ENCODE measurements at regions not wholly inside any gene's neighbourhood (a gene's known extent, or its start where the extent isn't known, plus 50 kb on each side); places are given as distances from the start of the nearest gene placed in this dataset.
A peak's percentile ranks its signal among the peaks of the same experiment; 100 is the strongest.
"Not testable (repeated sequence)": the region's sequence is repeated elsewhere in the genome, so short reads cannot be mapped to it uniquely, and the experiment has no call there.

DNA sequence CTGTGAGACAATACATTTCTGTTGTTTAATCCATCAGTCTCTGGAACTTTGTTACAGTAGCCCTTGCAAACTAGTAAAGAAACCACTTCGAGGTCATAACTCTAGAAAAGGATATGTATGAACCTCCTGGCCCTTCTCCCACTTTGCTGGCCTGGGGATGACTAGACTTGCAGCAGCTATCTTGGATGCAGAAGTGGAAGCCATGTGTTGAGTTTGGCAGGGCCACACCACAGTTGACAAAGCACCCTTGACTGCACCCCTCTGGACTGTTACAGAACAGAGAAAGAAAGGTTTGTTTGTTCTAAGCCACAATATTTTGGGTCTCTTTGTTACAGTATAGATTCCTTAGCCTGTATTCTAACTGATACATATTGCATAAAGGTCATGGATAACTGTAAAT is 183.2 kb upstream of the TAS2R1 start:
- TF ChIP-seq, protein P1, sequence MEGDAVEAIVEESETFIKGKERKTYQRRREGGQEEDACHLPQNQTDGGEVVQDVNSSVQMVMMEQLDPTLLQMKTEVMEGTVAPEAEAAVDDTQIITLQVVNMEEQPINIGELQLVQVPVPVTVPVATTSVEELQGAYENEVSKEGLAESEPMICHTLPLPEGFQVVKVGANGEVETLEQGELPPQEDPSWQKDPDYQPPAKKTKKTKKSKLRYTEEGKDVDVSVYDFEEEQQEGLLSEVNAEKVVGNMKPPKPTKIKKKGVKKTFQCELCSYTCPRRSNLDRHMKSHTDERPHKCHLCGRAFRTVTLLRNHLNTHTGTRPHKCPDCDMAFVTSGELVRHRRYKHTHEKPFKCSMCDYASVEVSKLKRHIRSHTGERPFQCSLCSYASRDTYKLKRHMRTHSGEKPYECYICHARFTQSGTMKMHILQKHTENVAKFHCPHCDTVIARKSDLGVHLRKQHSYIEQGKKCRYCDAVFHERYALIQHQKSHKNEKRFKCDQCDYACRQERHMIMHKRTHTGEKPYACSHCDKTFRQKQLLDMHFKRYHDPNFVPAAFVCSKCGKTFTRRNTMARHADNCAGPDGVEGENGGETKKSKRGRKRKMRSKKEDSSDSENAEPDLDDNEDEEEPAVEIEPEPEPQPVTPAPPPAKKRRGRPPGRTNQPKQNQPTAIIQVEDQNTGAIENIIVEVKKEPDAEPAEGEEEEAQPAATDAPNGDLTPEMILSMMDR (IDR thresholded peaks at IDR 0.05; ENCODE audit: insufficient read depth, low read depth, low read length) = no peak
- no peak for DNase-seq (ENCODE audit: low read depth)
- no peak overlapping the region for H3K4me3 ChIP-seq (ENCODE audit: low read depth, low read length)

DNA sequence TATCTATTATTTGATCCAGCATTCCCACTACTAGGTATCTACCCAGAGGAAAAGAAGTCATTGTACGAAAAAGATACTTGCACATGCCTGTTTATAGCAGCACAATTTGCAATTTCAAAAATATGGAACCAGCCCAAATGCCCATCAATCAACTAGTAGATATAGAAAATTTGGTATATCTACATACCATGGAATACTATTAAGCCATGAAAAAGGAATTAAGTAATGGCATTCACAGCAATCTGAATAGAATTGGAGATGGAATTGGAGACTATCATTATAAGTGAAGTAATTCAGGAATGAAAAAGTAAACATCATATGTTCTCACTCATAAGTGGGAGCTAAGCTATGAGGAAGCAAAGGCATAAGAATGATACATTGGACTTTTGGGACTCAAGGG is 177.2 kb upstream of the TAS2R1 start:
- not testable (repeated sequence) for DNase-seq (ENCODE audit: low read depth); H3K4me3 ChIP-seq (ENCODE audit: low read depth, low read length)

DNA sequence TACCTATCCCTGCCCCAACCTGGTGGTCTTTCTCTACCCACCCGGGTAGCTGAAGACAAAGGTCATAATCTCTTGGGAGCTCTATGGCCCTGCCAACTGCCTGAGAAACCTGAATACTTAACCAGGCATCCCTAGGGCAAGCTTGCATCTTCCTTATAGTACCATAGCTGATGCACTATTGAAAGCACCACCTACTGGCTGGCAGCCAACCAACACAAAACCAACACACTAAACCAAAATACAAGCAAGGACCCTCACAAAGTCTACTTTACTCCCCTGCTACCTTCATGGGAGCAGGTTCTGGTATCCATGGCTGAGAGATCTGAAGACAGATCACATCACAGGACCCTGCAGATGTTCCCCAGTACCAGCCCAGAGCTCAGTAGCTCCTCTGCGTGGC is 171.8 kb upstream of the TAS2R1 start:
- TF ChIP-seq, protein P1 (IDR thresholded peaks at IDR 0.05; ENCODE audit: insufficient read depth, low read depth, low read length) = no peak
- no peak for DNase-seq (ENCODE audit: low read depth)
- H3K4me3 ChIP-seq (ENCODE audit: low read depth, low read length) = no peak overlapping the region

DNA sequence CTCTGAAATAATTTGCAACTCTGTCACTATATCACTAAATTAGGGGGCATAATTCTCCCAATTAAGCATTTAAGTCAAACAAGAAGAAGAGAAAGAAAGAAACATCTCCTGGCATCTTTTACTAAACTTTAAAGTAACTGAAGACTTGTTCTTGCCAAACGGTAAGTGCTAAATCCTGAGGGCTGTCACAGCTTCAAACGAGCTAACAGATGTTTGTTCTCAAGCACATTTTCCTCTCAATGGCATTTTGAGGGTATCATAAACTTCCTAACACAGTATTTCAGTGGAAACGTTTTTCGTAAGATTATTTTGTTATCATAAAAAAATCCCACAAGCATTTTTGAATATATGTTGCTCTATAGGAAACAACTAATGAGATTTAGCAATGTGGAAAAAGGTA is 169.5 kb upstream of the TAS2R1 start:
- peak; percentile 83 for DNase-seq (ENCODE audit: low read depth)
- H3K4me3 ChIP-seq (ENCODE audit: low read depth, low read length) = no peak overlapping the region
- TF ChIP-seq, protein P1 (IDR thresholded peaks at IDR 0.05; ENCODE audit: insufficient read depth, low read depth, low read length) = no peak

DNA sequence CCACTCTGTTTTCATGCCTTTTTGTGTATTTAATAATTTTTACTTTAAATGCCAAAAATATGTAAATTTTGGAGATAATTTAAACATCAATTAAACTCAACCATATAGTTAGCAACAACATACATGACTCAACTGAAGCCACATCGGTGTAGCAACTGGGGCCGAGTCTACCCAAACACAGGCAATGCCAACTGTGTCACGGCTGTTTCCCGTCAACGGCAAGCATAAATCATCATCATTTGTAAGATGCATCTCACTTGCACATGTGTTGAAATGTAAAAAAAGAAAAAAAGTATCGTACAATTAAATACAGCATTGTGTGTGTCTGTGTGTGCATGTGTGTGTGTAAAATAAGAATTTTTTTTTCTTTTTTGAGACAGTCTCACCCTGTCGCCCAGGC is 160.1 kb upstream of the TAS2R1 start:
- TF ChIP-seq, protein P1 (IDR thresholded peaks at IDR 0.05; ENCODE audit: insufficient read depth, low read depth, low read length) = no peak
- DNase-seq (ENCODE audit: low read depth) = peak; percentile 36
- no peak overlapping the region for H3K4me3 ChIP-seq (ENCODE audit: low read depth, low read length)

DNA sequence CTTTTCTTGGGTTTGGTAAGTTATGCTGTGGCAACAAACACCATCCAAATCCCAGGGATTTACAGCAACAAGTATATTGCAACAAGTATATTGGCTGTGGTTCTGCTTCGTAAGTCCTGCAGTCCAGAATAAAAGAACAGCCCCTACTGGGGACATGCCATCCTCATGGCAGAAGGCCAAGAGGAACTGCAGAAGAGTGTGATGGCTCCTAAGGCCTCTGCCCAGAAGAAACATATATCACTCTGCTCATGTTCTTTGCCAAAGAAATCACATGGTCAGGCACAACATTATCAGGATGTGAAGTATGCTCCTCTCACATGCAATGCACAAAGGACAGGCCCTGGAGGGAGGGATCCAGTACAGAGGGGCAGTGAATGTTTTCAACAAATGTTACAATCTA is 159.6 kb upstream of the TAS2R1 start:
- TF ChIP-seq, protein P1 (IDR thresholded peaks at IDR 0.05; ENCODE audit: insufficient read depth, low read depth, low read length) = no peak
- H3K4me3 ChIP-seq (ENCODE audit: low read depth, low read length) = no peak overlapping the region
- DNase-seq (ENCODE audit: low read depth) = peak; percentile 44

DNA sequence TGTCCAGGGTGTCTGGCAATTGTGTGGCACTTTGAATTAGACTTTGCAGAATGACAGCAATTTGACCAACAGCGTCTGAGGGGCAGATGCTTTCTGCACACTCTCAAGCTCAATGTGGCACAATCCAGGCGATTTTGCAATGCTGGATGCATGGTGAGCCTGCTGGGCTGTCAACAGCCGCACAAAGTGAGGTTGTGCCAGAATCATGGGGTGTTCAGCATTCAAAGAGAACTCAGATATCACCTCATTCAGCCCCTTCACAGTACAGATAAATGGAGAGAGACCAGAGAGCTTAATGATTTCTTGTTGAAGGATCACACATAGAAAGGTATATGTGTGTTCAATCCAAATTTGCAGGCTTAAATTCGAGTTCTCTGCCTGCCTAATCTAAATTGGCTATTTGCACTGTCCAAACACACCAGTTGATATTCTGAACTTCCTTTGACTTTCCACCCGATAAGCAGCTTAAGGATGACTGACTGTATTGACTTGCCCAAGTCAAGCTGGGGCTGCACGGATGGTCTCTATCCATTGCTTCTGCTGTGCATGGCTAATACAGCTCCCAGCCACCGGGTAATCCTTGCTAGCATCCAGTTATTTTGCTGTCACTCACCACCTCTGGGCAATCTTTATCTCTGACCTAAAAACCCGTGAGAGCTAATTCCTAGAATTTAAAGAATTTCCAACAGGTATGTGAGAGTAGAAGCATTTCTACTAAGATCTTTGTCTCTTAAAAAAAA is 157.9 kb upstream of the TAS2R1 start:
- DNase-seq (ENCODE audit: low read depth) = peak; percentile 36
- TF ChIP-seq, protein P1 (IDR thresholded peaks at IDR 0.05; ENCODE audit: insufficient read depth, low read depth, low read length) = no peak
- no peak overlapping the region for H3K4me3 ChIP-seq (ENCODE audit: low read depth, low read length)

Data from fibroblast of villous mesenchyme (primary cell).